ENCODE measurements at regions not wholly inside any gene's neighbourhood (a gene's known extent, or its start where the extent isn't known, plus 50 kb on each side); places are given as distances from the start of the nearest gene placed in this dataset.

DNA sequence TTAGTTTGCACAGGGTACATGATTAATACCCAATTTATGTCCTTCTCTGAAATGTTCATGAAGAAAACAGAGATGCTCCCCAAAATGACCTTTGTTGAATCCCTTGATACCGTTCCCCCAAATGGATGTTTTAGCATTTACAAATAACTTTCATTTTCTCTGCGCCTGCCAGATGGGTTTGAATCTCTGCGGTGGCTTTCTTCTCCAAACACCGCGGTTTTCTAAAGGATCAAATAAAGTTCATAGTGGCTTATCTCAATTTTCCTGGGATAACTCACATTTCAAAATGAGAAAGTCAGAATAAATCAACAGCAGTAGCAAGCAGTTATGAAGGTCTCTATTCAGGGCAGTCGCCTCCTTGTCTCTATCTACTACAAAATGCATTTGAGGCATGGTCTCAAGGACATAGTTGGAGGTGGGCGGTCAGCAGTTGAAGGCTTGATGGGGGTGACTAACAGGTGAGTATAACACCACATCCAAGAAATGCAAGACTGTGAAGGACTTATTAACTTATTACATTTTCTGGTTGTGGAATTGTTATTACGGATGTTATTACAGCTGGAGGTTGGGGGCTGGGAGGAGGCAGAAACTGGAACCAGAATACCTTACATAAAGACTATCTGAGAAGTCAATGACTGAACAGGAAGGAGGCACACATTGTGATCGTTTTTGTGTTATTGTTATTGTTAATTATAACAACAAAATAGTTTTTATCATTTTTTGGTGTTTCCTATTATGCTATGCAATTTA, 1513.3 kb downstream of the FAM181B start:
- Histone ChIP-seq H2BK5ac (ENCODE audit: insufficient read length, low read length) (no peak overlapping the region), H3K4me1 (ENCODE audit: insufficient read depth, low read length) (no peaks in the 10 kb centered on the region), H3K79me2 (ENCODE audit: insufficient read depth, low read length) (no peaks in the 10 kb centered on the region), H3K79me1 (ENCODE audit: insufficient read depth, low read depth, low read length, poor library complexity, severe bottlenecking) (no peaks in the 10 kb centered on the region), H3K9ac (ENCODE audit: extremely low read depth, insufficient read length, low read length) (no peak overlapping the region), H3K4me2 (ENCODE audit: insufficient read depth, insufficient read length, low read length) (no peak overlapping the region), H3K18ac (ENCODE audit: insufficient read length, low read depth, low read length) (no peak overlapping the region), H2AK5ac (ENCODE audit: insufficient read length, low read length) (no peak overlapping the region), H4K91ac (ENCODE audit: insufficient read length, low read depth, low read length) (no peak overlapping the region), H2BK12ac (ENCODE audit: insufficient read length, low read depth, low read length) (no peak overlapping the region), H2BK20ac (ENCODE audit: low read depth, low read length, poor library complexity, severe bottlenecking) (no peak overlapping the region), H3K27me3 (ENCODE audit: insufficient read depth, low read length) (no peaks in the 10 kb centered on the region), H3K23ac (ENCODE audit: insufficient read length, low read depth, low read length) (no peak overlapping the region), H3K14ac (ENCODE audit: insufficient read depth, low read length) (no peak overlapping the region), H3K56ac (ENCODE audit: insufficient read length, low read depth, low read length) (no peak overlapping the region), H4K20me1 (ENCODE audit: control insufficient read depth, insufficient read depth, insufficient read length) (no peaks in the 10 kb centered on the region), H4K5ac (ENCODE audit: insufficient read length, low read depth, low read length) (no peak overlapping the region), H3K9me3 (ENCODE audit: control insufficient read depth, low read depth, low read length) (no peaks in the 10 kb centered on the region), H3K4ac (ENCODE audit: low read depth, low read length) (no peak overlapping the region), H3T11ph (ENCODE audit: low read length) (no peak overlapping the region), H3K23me2 (ENCODE audit: insufficient read length, low read depth, low read length, poor library complexity, severe bottlenecking) (no peaks in the 10 kb centered on the region), H4K8ac (replicated peaks; ENCODE audit: insufficient read length, low read depth, low read length) (no peak overlapping the region), H2AFZ (ENCODE audit: low read length) (no peak overlapping the region), H2BK15ac (ENCODE audit: low read depth, low read length) (no peak overlapping the region), H2BK120ac (ENCODE audit: low read depth, low read length, poor library complexity, severe bottlenecking) (no peak overlapping the region), H3K27ac (ENCODE audit: insufficient read length, low read depth, low read length) (no peak overlapping the region)
- TF ChIP-seq, protein P1, sequence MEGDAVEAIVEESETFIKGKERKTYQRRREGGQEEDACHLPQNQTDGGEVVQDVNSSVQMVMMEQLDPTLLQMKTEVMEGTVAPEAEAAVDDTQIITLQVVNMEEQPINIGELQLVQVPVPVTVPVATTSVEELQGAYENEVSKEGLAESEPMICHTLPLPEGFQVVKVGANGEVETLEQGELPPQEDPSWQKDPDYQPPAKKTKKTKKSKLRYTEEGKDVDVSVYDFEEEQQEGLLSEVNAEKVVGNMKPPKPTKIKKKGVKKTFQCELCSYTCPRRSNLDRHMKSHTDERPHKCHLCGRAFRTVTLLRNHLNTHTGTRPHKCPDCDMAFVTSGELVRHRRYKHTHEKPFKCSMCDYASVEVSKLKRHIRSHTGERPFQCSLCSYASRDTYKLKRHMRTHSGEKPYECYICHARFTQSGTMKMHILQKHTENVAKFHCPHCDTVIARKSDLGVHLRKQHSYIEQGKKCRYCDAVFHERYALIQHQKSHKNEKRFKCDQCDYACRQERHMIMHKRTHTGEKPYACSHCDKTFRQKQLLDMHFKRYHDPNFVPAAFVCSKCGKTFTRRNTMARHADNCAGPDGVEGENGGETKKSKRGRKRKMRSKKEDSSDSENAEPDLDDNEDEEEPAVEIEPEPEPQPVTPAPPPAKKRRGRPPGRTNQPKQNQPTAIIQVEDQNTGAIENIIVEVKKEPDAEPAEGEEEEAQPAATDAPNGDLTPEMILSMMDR (conservative IDR thresholded peaks at IDR 0.05), result no peak
- Mint-ChIP-seq H3K9me3 (no peaks in the 10 kb centered on the region), H3K4me3 (no peak overlapping the region), H3K4me1 (no peaks in the 10 kb centered on the region), H3K36me3 (ENCODE audit: insufficient read depth in 1 of 3, low read depth in 3 of 3) (no peaks in the 10 kb centered on the region), H3K27me3 (ENCODE audit: low read depth) (no peaks in the 10 kb centered on the region), H3K27ac (no peak overlapping the region)
- no CpG with 5 or more reads among the region's 9 CpGs for WGBS (ENCODE audit: extremely low coverage, insufficient read length, low lambda C conversion rate)
- DNase-seq, result no peak

Data from H9 (cell line).